ACHN (cell line): ENCODE measurements at regions not wholly inside any gene's neighbourhood (a gene's known extent, or its start where the extent isn't known, plus 50 kb on each side); places are given as distances from the start of the nearest gene placed in this dataset.
"Not testable (repeated sequence)": the region's sequence is repeated elsewhere in the genome, so short reads cannot be mapped to it uniquely, and the experiment has no call there.

Source experiments
- DNase-seq: peaks from one replicate; pipeline ENCODE4 v3.0.0-alpha.2; 2015
- in situ Hi-C: cut with HindIII; loops from 2 replicates; pipeline ENCODE4 v1.10.0; 2017; ENCODE audit warnings: low sequenced_read_pairs, low pct_ligation_motif_present, low pct_unique_long_range_greater_than_20kb

GRCh38 chr9:62908271-62908670 is 1718.4 kb downstream of the SPATA31A7 start:
- DNase-seq, in situ Hi-C loops: not testable (repeated sequence)

- in situ Hi-C loops, DNase-seq: not testable (repeated sequence)
Measured at GRCh38 chr9:62909447-62909846, 1719.6 kb downstream of the SPATA31A7 start.

DNA sequence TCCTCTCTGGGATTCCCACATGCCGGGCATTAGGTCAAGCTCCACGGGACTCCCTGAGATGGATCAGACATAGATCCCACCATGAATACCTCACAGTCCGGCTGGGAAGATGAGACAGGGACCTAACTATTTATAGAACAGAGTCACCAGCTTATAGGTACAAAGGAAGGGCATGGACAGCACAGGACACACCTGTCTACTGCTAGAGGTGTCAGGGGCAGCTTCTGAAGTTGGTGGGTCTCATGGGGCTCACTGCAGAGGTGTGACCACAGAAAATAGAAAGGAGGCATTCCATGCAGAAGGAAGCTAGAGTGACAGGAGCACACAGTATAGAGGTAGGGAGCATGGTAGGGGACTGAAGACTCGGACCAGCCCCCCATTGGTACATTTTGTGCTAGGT is 1722.4 kb downstream of the SPATA31A7 start:
- DNase-seq, in situ Hi-C loops: not testable (repeated sequence)

DNA sequence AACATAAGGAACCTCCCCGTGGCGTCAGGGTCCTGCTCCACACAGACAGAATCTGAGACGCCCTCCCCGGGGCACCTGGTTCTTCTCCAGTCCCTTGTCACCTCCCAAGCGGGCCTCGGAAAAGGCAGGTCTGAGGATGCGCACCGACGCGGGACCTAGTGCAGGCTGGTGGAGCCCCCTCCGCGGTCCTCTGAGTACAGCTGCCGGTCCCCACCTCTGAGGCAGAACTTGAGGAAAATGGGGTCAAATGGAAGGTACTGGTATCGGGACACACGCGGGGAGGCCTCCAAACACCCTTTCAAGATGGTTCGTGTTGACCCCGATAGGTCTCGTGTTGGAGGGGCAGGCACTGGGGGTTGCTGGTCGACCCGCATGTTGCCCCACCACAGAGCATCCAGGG is 1725.3 kb downstream of the SPATA31A7 start:
- DNase-seq, in situ Hi-C loops: not testable (repeated sequence)

DNA sequence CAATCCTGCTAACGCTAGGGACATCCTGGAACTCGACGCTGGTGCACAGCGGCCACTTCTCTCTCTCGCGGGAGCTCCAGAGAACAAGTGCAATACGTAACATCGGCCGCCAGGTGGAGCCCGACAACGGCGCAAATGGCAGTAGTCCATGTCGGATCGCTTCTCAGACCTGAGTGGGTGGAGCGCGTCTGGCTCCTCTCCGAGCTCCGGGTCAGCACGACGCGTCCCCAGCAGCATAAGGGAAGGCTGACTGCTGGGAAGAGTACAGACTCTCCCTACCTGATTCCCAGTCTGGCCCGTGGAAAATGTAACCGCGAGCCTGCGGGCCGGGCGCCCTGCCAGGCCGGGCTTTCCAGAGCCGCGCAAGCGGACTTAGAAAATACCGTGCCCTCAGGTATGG is 1725.8 kb downstream of the SPATA31A7 start:
- in situ Hi-C loops, DNase-seq: not testable (repeated sequence)

- in situ Hi-C loops, DNase-seq: not testable (repeated sequence)
Measured at GRCh38 chr9:62918648-62919385, 1729.0 kb downstream of the SPATA31A7 start.

DNA sequence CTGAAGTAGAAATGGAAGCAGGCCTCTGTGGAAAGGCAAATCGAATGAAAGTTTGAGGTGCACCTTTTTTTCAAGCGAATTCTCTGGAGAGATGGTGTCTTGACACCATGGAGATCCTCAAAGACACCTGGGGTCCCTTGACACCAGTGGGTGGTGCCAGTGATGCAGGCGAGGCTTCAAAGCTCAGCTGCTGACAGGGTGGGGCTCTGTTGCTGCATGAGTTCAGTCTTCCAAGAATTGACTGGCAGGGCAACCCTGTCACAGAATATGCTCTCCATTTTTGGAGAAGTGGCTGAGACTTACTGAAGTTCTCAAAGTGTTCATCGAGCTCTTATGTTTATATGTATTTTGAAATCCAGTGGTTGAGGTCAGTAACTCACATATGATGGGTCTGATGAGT is 1741.6 kb downstream of the SPATA31A7 start:
- in situ Hi-C loops, DNase-seq: not testable (repeated sequence)

GRCh38 chr9:62952840-62953239 is 1763.0 kb downstream of the SPATA31A7 start:
- in situ Hi-C loops, DNase-seq: not testable (repeated sequence)
